Gastroesophageal sphincter (tissue), 4 donors: ENCODE measurements at regions not wholly inside any gene's neighbourhood (a gene's known extent, or its start where the extent isn't known, plus 50 kb on each side); places are given as distances from the start of the nearest gene placed in this dataset.

Experiments
- ATAC-seq: fragments of 150-250 bp; one replicate; pipeline ENCODE4 v1.9.1; 2016; ENCODE audit warnings: mild to moderate bottlenecking, moderate library complexity
- H3K27ac ChIP-seq, 4 donors: fragments of 200-600 bp; sonication (generic) in 3 of 4; 1 replicate in 3 of 4; 2 replicates in 1 of 4; pipeline ENCODE4 v1.5.1; 2016 to 2019
- H3K27me3 ChIP-seq: fragments of 200-600 bp; sonication (generic); one replicate; pipeline ENCODE4 v1.5.1; 2019
- H3K36me3 ChIP-seq, 2 donors: fragments of 200-600 bp; sonication (generic); one replicate each; pipeline ENCODE4 v1.5.1; 2019; ENCODE audit warnings: control low read depth in 1 of 2
- H3K4me1 ChIP-seq, 3 donors: fragments of 200-600 bp; sonication (generic); 1 replicate in 2 of 3; 2 replicates in 1 of 3; pipeline ENCODE4 v1.5.1; 2016 to 2019; ENCODE audit warnings: control low read depth in 2 of 3
- H3K4me3 ChIP-seq, 2 donors: fragments of 200-600 bp; sonication (generic); one replicate each; pipeline ENCODE4 v1.5.1; 2019; ENCODE audit warnings: mild to moderate bottlenecking in 1 of 2, moderate library complexity in 1 of 2
- H3K9me3 ChIP-seq, 3 donors: fragments of 200-600 bp; sonication (generic); one replicate each; pipeline ENCODE4 v1.5.1; 2017 to 2019; ENCODE audit warnings: control low read depth in 2 of 3
- CTCF ChIP-seq, 4 experiments: fragments of 200-600 bp in 2 of 4; fragments of 450-650 bp in 2 of 4; sonication (generic) in 1 of 4; IDR thresholded peaks; one replicate each; pipeline ENCODE4 v1.5.1; 2017 to 2019; ENCODE audit warnings: antibody characterized with exemption in 4 of 4, mild to moderate bottlenecking in 2 of 4, moderate library complexity in 2 of 4
- EP300 ChIP-seq: sonication (generic); formaldehyde crosslinking; IDR thresholded peaks from one replicate; pipeline ENCODE4 v1.6.1; 2017; ENCODE audit warnings: antibody characterized with exemption, mild to moderate bottlenecking
- POLR2A ChIP-seq, 2 donors: fragments of 450-650 bp; IDR thresholded peaks; one replicate each; pipeline ENCODE4 v1.6.1; 2017; ENCODE audit warnings: antibody characterized with exemption in 2 of 2, mild to moderate bottlenecking in 2 of 2, moderate library complexity in 1 of 2
- POLR2AphosphoS5 ChIP-seq: sonication (generic); formaldehyde crosslinking; IDR thresholded peaks from one replicate; pipeline ENCODE4 v1.6.1; 2017; ENCODE audit warnings: antibody characterized with exemption
- WGBS, 2 donors: methylation state at CpG; one replicate each; pipeline ENCODE4 v1.1.5; 2018; ENCODE audit warnings: low coverage in 1 of 2; 5-methylcytosine and 5-hydroxymethylcytosine counted together

- Histone ChIP-seq H3K9me3 (no peaks in the 10 kb centered on the region), H3K4me3 (no peak overlapping the region), H3K27me3 (no peaks in the 10 kb centered on the region), H3K4me1 (no peaks in the 10 kb centered on the region), H3K36me3 (no peaks in the 10 kb centered on the region), H3K27ac (no peak overlapping the region)
- TF ChIP-seq EP300: no peak
- TF ChIP-seq POLR2AphosphoS5: no peak
- no peak for TF ChIP-seq POLR2A (IDR thresholded peaks at IDR 0.05)
- no peak for TF ChIP-seq CTCF (IDR thresholded peaks at IDR 0.05)
- no peak for ATAC-seq
These were observed 428.6 kb upstream of the TLE4 start for GRCh38 chr9:79143211-79143610.

- WGBS, 2 donors: 84 to 92% methylated on average over 5 to 6 of the region's 6 CpGs
- Histone ChIP-seq H3K4me1 (no peaks in the 10 kb centered on the region), H3K36me3 (no peaks in the 10 kb centered on the region), H3K4me3 (no peak overlapping the region), H3K9me3 (no peaks in the 10 kb centered on the region), H3K27me3 (no peaks in the 10 kb centered on the region), H3K27ac (no peak overlapping the region)
- no peak for TF ChIP-seq POLR2A (IDR thresholded peaks at IDR 0.05)
- TF ChIP-seq CTCF (IDR thresholded peaks at IDR 0.05): no peak
- no peak for TF ChIP-seq POLR2AphosphoS5
- no peak for TF ChIP-seq EP300
- no peak for ATAC-seq
These were observed 426.3 kb upstream of the TLE4 start for GRCh38 chr9:79145442-79145841.

- no peak overlapping the region for H3K4me3 ChIP-seq
- H3K4me1 ChIP-seq: no peaks in the 10 kb centered on the region
- WGBS, 2 donors: 79 to 90% methylated on average over 2 of the region's 2 CpGs
- no peak for ATAC-seq
- TF ChIP-seq CTCF (IDR thresholded peaks at IDR 0.05) (no peak), POLR2A (IDR thresholded peaks at IDR 0.05) (no peak), EP300 (no peak), POLR2AphosphoS5 (no peak)
- H3K9me3 ChIP-seq: no peaks in the 10 kb centered on the region
- H3K27ac ChIP-seq: no peak overlapping the region
- H3K36me3 ChIP-seq: no peaks in the 10 kb centered on the region
- no peaks in the 10 kb centered on the region for H3K27me3 ChIP-seq
These were observed 422.2 kb upstream of the TLE4 start for GRCh38 chr9:79149585-79149984.

- H3K4me3 ChIP-seq: no peak overlapping the region
- H3K36me3 ChIP-seq: no peaks in the 10 kb centered on the region
- no peak for TF ChIP-seq CTCF (IDR thresholded peaks at IDR 0.05)
- no peak for TF ChIP-seq POLR2A (IDR thresholded peaks at IDR 0.05)
- TF ChIP-seq EP300: no peak
- no peak for TF ChIP-seq POLR2AphosphoS5
- H3K9me3 ChIP-seq: no peaks in the 10 kb centered on the region
- no peak for ATAC-seq
- no peaks in the 10 kb centered on the region for H3K27me3 ChIP-seq
- H3K27ac ChIP-seq: no peak overlapping the region
- WGBS, 2 donors: 59 to 85% methylated on average over 3 of the region's 3 CpGs
- H3K4me1 ChIP-seq: no peaks in the 10 kb centered on the region
These were observed 420.0 kb upstream of the TLE4 start for GRCh38 chr9:79151791-79152190.

- H3K9me3 ChIP-seq: no peaks in the 10 kb centered on the region
- H3K4me3 ChIP-seq: no peak overlapping the region
- WGBS, 2 donors: 50 to 59% methylated on average over 1 to 2 of the region's 2 CpGs
- H3K27ac ChIP-seq: no peak overlapping the region
- TF ChIP-seq EP300 (no peak), POLR2A (IDR thresholded peaks at IDR 0.05) (no peak), CTCF (IDR thresholded peaks at IDR 0.05) (no peak), POLR2AphosphoS5 (no peak)
- ATAC-seq: no peak
- H3K4me1 ChIP-seq: no peaks in the 10 kb centered on the region
- no peaks in the 10 kb centered on the region for H3K36me3 ChIP-seq
- no peaks in the 10 kb centered on the region for H3K27me3 ChIP-seq
These were observed 419.5 kb upstream of the TLE4 start for GRCh38 chr9:79152306-79152705.
